22Rv1 (cell line): ENCODE measurements at regions not wholly inside any gene's neighbourhood (a gene's known extent, or its start where the extent isn't known, plus 50 kb on each side); places are given as distances from the start of the nearest gene placed in this dataset.

Source experiments
- H3K27ac ChIP-seq: fragments of 450-650 bp; 2 replicates; pipeline ENCODE4 v1.5.1; 2017
- ZFX ChIP-seq: fragments of 450-650 bp; IDR thresholded peaks from 2 replicates; pipeline ENCODE4 v1.6.1; 2017; ENCODE audit warnings: antibody characterized with exemption, borderline replicate concordance
- TF ChIP-seq, protein P1 (sequence below): fragments of 450-650 bp; IDR thresholded peaks from 2 replicates; pipeline ENCODE4 v1.5.1; 2017; ENCODE audit warnings: mild to moderate bottlenecking

GRCh38 chr3:61452535-61453090, 108.8 kb upstream of the PTPRG start:
- TF ChIP-seq ZFX = no peak
- TF ChIP-seq, protein P1, sequence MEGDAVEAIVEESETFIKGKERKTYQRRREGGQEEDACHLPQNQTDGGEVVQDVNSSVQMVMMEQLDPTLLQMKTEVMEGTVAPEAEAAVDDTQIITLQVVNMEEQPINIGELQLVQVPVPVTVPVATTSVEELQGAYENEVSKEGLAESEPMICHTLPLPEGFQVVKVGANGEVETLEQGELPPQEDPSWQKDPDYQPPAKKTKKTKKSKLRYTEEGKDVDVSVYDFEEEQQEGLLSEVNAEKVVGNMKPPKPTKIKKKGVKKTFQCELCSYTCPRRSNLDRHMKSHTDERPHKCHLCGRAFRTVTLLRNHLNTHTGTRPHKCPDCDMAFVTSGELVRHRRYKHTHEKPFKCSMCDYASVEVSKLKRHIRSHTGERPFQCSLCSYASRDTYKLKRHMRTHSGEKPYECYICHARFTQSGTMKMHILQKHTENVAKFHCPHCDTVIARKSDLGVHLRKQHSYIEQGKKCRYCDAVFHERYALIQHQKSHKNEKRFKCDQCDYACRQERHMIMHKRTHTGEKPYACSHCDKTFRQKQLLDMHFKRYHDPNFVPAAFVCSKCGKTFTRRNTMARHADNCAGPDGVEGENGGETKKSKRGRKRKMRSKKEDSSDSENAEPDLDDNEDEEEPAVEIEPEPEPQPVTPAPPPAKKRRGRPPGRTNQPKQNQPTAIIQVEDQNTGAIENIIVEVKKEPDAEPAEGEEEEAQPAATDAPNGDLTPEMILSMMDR = no peak
- H3K27ac ChIP-seq = no peak overlapping the region

DNA sequence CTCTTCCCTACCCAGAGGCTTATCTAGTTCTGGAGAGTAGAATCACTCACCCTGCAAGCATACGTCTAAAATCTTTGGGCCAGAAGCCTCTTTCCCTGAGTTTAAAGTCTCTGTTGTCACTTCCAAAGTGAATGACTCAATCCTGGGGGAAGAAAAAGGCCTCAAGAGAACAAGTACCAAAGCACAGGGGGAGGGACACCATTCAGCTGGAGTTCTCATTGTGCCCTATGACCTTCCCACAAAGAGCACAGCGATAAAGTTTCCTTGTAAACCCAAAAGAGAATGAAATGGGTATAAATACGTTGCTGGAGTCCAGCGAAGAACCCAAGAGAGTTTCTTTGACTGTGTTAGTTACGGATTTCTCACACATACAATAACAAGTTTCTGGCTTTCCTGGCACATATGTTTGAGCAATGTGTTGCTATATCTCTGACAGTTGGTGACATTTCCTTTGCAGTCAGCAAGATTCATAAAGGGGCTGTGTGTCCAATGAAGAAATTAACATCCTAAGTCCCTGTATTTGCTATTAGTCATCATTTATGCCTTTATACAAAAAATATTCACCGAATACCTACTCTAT, 107.3 kb upstream of the PTPRG start:
- TF ChIP-seq ZFX = no peak
- TF ChIP-seq, protein P1 = no peak
- no peak overlapping the region for H3K27ac ChIP-seq

DNA sequence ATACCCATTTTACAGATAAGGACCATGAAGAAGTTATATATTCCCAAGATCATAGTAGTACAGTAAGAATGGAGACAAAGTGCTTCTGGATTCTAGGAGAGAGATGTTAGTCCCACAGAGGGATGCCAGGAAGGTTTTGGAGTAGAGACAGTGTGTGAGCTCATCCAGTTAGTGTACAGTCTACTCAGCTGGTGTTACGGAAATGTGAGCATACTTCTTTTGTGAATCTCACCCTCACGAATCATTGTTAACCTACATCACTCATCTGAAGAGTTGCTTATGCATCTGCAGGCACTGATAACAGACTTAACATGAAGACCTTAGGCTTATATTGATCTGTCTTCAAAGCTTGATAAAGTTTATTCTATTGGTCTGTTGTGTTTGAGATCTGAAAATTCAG, 106.6 kb upstream of the PTPRG start:
- no peak for TF ChIP-seq ZFX
- TF ChIP-seq, protein P1 = no peak

DNA sequence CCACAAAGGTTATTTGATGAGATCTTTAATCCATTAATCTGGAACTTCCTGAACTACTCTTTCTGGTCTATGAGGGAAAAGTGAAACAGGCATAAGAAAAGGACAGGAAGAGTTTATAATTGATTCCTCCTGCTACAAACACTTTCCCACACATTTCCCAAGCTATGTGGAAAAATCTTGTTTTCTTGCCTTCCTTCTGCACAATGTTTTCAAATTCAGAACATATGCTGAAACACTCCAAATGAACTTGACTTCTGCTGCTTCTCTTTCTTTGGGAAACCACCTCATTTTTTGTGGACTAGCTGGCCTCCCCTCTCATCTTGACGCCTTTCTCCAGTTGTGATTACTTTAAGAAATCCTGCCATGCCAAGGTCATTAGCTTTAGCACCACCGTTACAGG, 100.7 kb upstream of the PTPRG start:
- no peak overlapping the region for H3K27ac ChIP-seq
- TF ChIP-seq, protein P1 = no peak
- TF ChIP-seq ZFX = no peak

More for the DNA sequence above, 106.6 kb upstream of the PTPRG start:
- no peak overlapping the region for H3K27ac ChIP-seq

- TF ChIP-seq, protein P1 = no peak
- no peak for TF ChIP-seq ZFX
- H3K27ac ChIP-seq = no peak overlapping the region
Observed at GRCh38 chr3:61463191-61463590, 98.2 kb upstream of the PTPRG start.

DNA sequence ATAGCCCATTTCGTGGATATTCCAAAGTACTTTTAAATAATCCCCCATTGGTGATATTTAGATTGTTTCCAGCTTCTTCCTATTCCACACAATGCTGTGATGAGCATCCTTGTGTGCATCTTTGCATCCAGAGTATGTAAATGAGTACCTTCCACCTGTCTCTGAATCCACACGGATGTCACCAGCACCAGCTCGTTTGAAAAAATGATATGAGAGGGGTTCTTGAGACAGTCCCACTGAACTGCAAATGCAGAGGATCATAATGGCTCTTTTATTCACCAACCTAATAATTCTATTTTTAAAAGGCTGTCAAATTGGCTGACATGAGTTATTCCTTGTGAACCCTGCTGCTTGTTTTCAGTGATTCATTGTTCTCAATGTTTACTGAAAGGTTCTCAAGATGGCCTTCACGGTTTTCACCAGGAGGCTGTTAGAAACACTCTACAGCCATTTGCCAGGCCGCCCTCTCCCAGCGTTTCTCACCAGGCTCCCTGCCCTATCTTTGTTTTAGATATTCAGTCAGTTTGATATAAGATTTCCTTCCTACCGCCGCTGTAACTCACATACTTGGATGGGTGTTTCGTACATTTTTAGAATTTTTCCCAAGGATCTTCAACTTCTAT, 96.7 kb upstream of the PTPRG start:
- TF ChIP-seq, protein P1 = no peak
- no peak for TF ChIP-seq ZFX
- no peak overlapping the region for H3K27ac ChIP-seq

- no peak overlapping the region for H3K27ac ChIP-seq
- TF ChIP-seq ZFX = no peak
- TF ChIP-seq, protein P1 = no peak
Observed at GRCh38 chr3:61466357-61466756, 95.0 kb upstream of the PTPRG start.
